Gastrocnemius medialis (tissue), 4 donors: ENCODE measurements at regions not wholly inside any gene's neighbourhood (a gene's known extent, or its start where the extent isn't known, plus 50 kb on each side); places are given as distances from the start of the nearest gene placed in this dataset.

Experiments
- CTCF ChIP-seq, 5 experiments: fragments of 450-650 bp in 3 of 5; fragments of 200-600 bp in 2 of 5; sonication (generic) in 2 of 5; IDR thresholded peaks in 4 of 5; conservative IDR thresholded peaks in 1 of 5; 1 replicate in 4 of 5; 2 replicates in 1 of 5; pipeline ENCODE4 v1.5.1; 2016 to 2019; ENCODE audit warnings: antibody characterized with exemption in 5 of 5, mild to moderate bottlenecking in 3 of 5, moderate library complexity in 3 of 5
- POLR2A ChIP-seq, 2 donors: fragments of 450-650 bp; IDR thresholded peaks; one replicate each; pipeline ENCODE4 v1.6.1; 2017; ENCODE audit warnings: antibody characterized with exemption in 2 of 2, mild to moderate bottlenecking in 2 of 2, moderate library complexity in 2 of 2

GRCh38 chr15:31456354-31457060 is 129.9 kb downstream of the KLF13 start:
- TF ChIP-seq POLR2A (IDR thresholded peaks at IDR 0.05): no peak
- TF ChIP-seq CTCF (IDR thresholded peaks at IDR 0.05 in 4 of 5, conservative IDR thresholded peaks at IDR 0.05 in 1 of 5): no peak
